NB4 (cell line): ENCODE measurements at regions not wholly inside any gene's neighbourhood (a gene's known extent, or its start where the extent isn't known, plus 50 kb on each side); places are given as distances from the start of the nearest gene placed in this dataset.

Experiments
- CTCF ChIP-seq: IDR thresholded peaks from one replicate; pipeline ENCODE4 v1.5.1; 2012; ENCODE audit warnings: low read depth, low read length
- MYC ChIP-seq: IDR thresholded peaks from 2 replicates; pipeline ENCODE4 v1.6.1; 2011; ENCODE audit warnings: low read depth, low read length
- POLR2A ChIP-seq: IDR thresholded peaks from 2 replicates; pipeline ENCODE4 v1.6.1; 2011; ENCODE audit warnings: mild to moderate bottlenecking; ENCODE audit not compliant: insufficient read length; ENCODE audit errors: extremely low read depth

- TF ChIP-seq CTCF (no peak), MYC (no peak), POLR2A (no peak)
These were observed 243.0 kb downstream of the IRX2 start for GRCh38 chr5:2508514-2508913.
